NCI-H226 (cell line): ENCODE measurements at regions not wholly inside any gene's neighbourhood (a gene's known extent, or its start where the extent isn't known, plus 50 kb on each side); places are given as distances from the start of the nearest gene placed in this dataset.
A peak's percentile ranks its signal among the peaks of the same experiment; 100 is the strongest.

Experiments
- DNase-seq: peaks from one replicate; pipeline ENCODE4 v3.0.0-alpha.2; 2015

GRCh38 chr18:60984510-60984909 is 348.7 kb upstream of the CDH20 start:
- DNase-seq: peak; percentile 43

- DNase-seq: peak; percentile 52
Observed at GRCh38 chr18:60987963-60988362, 345.3 kb upstream of the CDH20 start.

- DNase-seq: no peak
Observed at GRCh38 chr18:60996326-60996725, 336.9 kb upstream of the CDH20 start.

GRCh38 chr18:60996822-60997221 is 336.4 kb upstream of the CDH20 start:
- no peak for DNase-seq

GRCh38 chr18:61001138-61001537 is 332.1 kb upstream of the CDH20 start:
- DNase-seq: no peak

GRCh38 chr18:61006687-61007224 is 326.5 kb upstream of the CDH20 start:
- no peak for DNase-seq

GRCh38 chr18:61019338-61020301 is 313.6 kb upstream of the CDH20 start:
- DNase-seq: no peak

GRCh38 chr18:61025596-61025995 is 307.6 kb upstream of the CDH20 start:
- DNase-seq: no peak

GRCh38 chr18:61031626-61032025 is 301.6 kb upstream of the CDH20 start:
- DNase-seq: no peak

- no peak for DNase-seq
Observed at GRCh38 chr18:61034580-61034979, 298.6 kb upstream of the CDH20 start.

- no peak for DNase-seq
Observed at GRCh38 chr18:61039251-61039650, 294.0 kb upstream of the CDH20 start.

- DNase-seq: no peak
Observed at GRCh38 chr18:61047794-61048193, 285.4 kb upstream of the CDH20 start.

- no peak for DNase-seq
Observed at GRCh38 chr18:61057443-61057842, 275.8 kb upstream of the CDH20 start.

- DNase-seq: no peak
Observed at GRCh38 chr18:61062258-61062657, 271.0 kb upstream of the CDH20 start.

GRCh38 chr18:61064911-61065310 is 268.3 kb upstream of the CDH20 start:
- DNase-seq: no peak

GRCh38 chr18:61076986-61077385 is 256.2 kb upstream of the CDH20 start:
- no peak for DNase-seq

GRCh38 chr18:61079714-61080113 is 253.5 kb upstream of the CDH20 start:
- no peak for DNase-seq

GRCh38 chr18:61080954-61081528 is 252.2 kb upstream of the CDH20 start:
- DNase-seq: no peak

GRCh38 chr18:61082976-61083630 is 250.1 kb upstream of the CDH20 start:
- DNase-seq: no peak

- DNase-seq: no peak
Observed at GRCh38 chr18:61085036-61085435, 248.2 kb upstream of the CDH20 start.

GRCh38 chr18:61085761-61086160 is 247.5 kb upstream of the CDH20 start:
- DNase-seq: no peak

- no peak for DNase-seq
Observed at GRCh38 chr18:61086657-61087056, 246.6 kb upstream of the CDH20 start.

- DNase-seq: no peak
Observed at GRCh38 chr18:61091379-61091778, 241.9 kb upstream of the CDH20 start.

- no peak for DNase-seq
Observed at GRCh38 chr18:61093965-61094364, 239.3 kb upstream of the CDH20 start.
